Activated T-cell treated with anti-CD3 and anti-CD28 coated beads, Interleukin-2, amount 50 U/mL, for 72 hours (primary cell): ENCODE measurements at regions not wholly inside any gene's neighbourhood (a gene's known extent, or its start where the extent isn't known, plus 50 kb on each side); places are given as distances from the start of the nearest gene placed in this dataset.

Source experiments
- ATAC-seq, 2 donors: fragments of 150-1000 bp; cut with Tn5 transposase; replicated peaks in 1 of 2; 2 replicates each; pipeline ENCODE4 v1.10.0; 2021; ENCODE audit warnings: moderate library complexity in 2 of 2, mild to moderate bottlenecking in 1 of 2
- DNase-seq, 2 donors: peaks; one replicate each; pipeline ENCODE4 v3.0.0; 2021 to 2022; ENCODE audit warnings: mixed read lengths in 1 of 2
- H3K27ac Mint-ChIP-seq: one replicate; pipeline ENCODE4 v1.8.0; 2022; ENCODE audit warnings: mild to moderate bottlenecking, moderate library complexity, mixed read lengths
- H3K27me3 Mint-ChIP-seq: one replicate; pipeline ENCODE4 v1.8.0; 2022; ENCODE audit warnings: low read depth, mixed read lengths
- H3K36me3 Mint-ChIP-seq, 2 donors: one replicate each; pipeline ENCODE4 v1.8.0; 2022; ENCODE audit warnings: mixed read lengths in 2 of 2, mild to moderate bottlenecking in 1 of 2; ENCODE audit not compliant: insufficient read depth in 2 of 2
- H3K4me1 Mint-ChIP-seq: one replicate; pipeline ENCODE4 v1.8.0; 2022; ENCODE audit warnings: low read depth, mixed read lengths
- H3K4me3 Mint-ChIP-seq, 2 donors: one replicate each; pipeline ENCODE4 v1.8.0; 2022; ENCODE audit warnings: mild to moderate bottlenecking in 2 of 2, mixed read lengths in 2 of 2, moderate library complexity in 2 of 2
- H3K9me3 Mint-ChIP-seq, 2 donors: one replicate each; pipeline ENCODE4 v1.8.0; 2022; ENCODE audit warnings: mixed read lengths in 2 of 2

GRCh38 chr15:25228261-25228660 is 210.6 kb downstream of the UBE3A start:
- no peak overlapping the region for H3K4me3 Mint-ChIP-seq
- H3K27me3 Mint-ChIP-seq = no peaks in the 10 kb centered on the region
- no peak for DNase-seq
- no peak for ATAC-seq
- H3K9me3 Mint-ChIP-seq = no peaks in the 10 kb centered on the region
- no peak overlapping the region for H3K27ac Mint-ChIP-seq
- peaks cover 0 to 2% of the 10 kb centered on the region in 2 donors for H3K36me3 Mint-ChIP-seq
- no peaks in the 10 kb centered on the region for H3K4me1 Mint-ChIP-seq

- Mint-ChIP-seq H3K27ac (no peak overlapping the region), H3K4me1 (no peaks in the 10 kb centered on the region), H3K4me3 (no peak overlapping the region), H3K36me3 (peaks cover 0 to 2% of the 10 kb centered on the region in 2 donors), H3K9me3 (no peaks in the 10 kb centered on the region), H3K27me3 (no peaks in the 10 kb centered on the region)
- no peak for DNase-seq
- no peak for ATAC-seq
Measured at GRCh38 chr15:25230442-25230841, 208.4 kb downstream of the UBE3A start.

DNA sequence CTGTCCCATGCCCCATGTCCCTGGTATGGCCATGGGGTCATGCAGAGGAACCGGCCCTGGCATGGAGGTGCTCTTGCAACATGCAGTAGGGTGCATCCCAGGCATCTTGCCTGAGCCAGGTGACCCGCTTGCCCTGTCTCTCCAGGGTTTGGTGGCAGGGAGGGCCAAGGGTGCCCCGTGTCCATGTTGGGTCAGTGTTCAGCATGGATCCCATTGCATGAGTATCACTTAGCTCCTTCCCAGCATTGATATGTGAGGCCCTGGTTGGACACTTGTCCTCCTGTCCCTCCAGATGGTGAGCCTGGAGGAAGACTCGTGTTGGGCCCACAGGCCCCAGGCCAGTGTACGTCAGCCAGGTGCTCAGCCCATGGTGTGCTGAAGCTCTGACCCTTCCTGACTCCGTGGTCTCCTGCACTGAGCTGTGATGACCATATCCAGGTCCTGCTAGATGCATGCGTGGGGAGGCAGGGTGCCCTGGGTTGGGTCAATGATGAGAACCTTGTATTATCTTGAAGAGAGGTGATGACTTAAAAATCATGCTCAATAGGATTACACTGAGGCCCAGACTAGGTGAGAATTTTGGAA is 205.0 kb downstream of the UBE3A start:
- H3K4me1 Mint-ChIP-seq = no peaks in the 10 kb centered on the region
- ATAC-seq = no peak
- no peaks in the 10 kb centered on the region for H3K9me3 Mint-ChIP-seq
- no peak overlapping the region for H3K27ac Mint-ChIP-seq
- H3K4me3 Mint-ChIP-seq = no peak overlapping the region
- H3K36me3 Mint-ChIP-seq = peaks cover 0 to 2% of the 10 kb centered on the region in 2 donors
- H3K27me3 Mint-ChIP-seq = no peaks in the 10 kb centered on the region
- DNase-seq = no peak

DNA sequence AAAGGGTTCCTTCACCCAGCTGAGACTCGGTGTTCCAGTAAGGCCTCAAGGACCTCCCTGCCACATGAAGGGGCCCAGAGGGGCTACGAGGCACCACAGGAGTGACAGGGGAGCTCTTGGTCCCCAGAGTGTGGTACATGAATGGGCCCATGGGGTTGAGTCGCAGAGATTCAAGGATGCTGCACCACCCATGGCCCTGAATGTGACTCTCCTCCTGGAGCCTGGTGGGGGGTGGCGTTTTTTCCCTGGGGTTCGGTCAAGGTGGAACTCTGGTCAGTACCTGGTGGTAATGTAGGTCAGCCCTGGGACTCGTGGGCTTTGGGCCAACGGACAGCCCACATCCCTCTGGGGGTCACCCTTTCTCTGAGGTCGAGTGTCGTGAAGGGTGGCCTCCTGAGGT is 204.0 kb downstream of the UBE3A start:
- Mint-ChIP-seq H3K4me3 (no peak overlapping the region), H3K4me1 (no peaks in the 10 kb centered on the region), H3K27ac (no peak overlapping the region), H3K36me3 (peaks cover 0 to under 1% of the 10 kb centered on the region in 2 donors), H3K27me3 (no peaks in the 10 kb centered on the region), H3K9me3 (no peaks in the 10 kb centered on the region)
- ATAC-seq (no peak), DNase-seq (no peak)

DNA sequence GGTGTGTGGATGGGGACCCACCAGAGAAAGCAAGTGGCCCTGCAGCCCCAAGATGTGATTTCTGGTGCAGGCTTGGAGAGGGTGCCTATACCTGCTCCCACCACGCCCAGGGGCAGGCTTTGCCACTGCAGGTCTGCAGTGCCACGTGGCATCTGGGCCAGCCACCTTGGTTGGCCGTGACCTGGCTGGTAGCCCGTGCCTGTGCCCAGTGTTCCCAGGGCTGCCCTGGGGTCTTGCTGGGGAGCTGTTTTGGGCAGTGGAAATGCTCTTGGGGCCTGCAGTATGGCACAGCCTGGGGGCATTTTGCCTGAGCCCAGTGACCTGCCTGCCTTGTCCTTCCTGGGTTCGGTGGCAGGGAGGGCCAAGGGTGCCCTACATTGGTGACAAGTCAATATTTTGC is 203.4 kb downstream of the UBE3A start:
- Mint-ChIP-seq H3K4me1 (no peaks in the 10 kb centered on the region), H3K36me3 (no peaks in the 10 kb centered on the region), H3K27ac (no peak overlapping the region), H3K27me3 (no peaks in the 10 kb centered on the region), H3K9me3 (no peaks in the 10 kb centered on the region), H3K4me3 (no peak overlapping the region)
- ATAC-seq (no peak), DNase-seq (no peak)

- no peak overlapping the region for H3K4me3 Mint-ChIP-seq
- ATAC-seq (no peak), DNase-seq (no peak)
- H3K27me3 Mint-ChIP-seq = no peaks in the 10 kb centered on the region
- H3K27ac Mint-ChIP-seq = no peak overlapping the region
- no peaks in the 10 kb centered on the region for H3K9me3 Mint-ChIP-seq
- no peaks in the 10 kb centered on the region for H3K4me1 Mint-ChIP-seq
- no peaks in the 10 kb centered on the region for H3K36me3 Mint-ChIP-seq
Measured at GRCh38 chr15:25236143-25236860, 202.5 kb downstream of the UBE3A start.

- Mint-ChIP-seq H3K27me3 (no peaks in the 10 kb centered on the region), H3K9me3 (no peaks in the 10 kb centered on the region), H3K36me3 (no peaks in the 10 kb centered on the region), H3K4me1 (no peaks in the 10 kb centered on the region), H3K4me3 (no peak overlapping the region), H3K27ac (no peak overlapping the region)
- ATAC-seq (no peak), DNase-seq (no peak)
Measured at GRCh38 chr15:25236861-25237155, 202.0 kb downstream of the UBE3A start.

DNA sequence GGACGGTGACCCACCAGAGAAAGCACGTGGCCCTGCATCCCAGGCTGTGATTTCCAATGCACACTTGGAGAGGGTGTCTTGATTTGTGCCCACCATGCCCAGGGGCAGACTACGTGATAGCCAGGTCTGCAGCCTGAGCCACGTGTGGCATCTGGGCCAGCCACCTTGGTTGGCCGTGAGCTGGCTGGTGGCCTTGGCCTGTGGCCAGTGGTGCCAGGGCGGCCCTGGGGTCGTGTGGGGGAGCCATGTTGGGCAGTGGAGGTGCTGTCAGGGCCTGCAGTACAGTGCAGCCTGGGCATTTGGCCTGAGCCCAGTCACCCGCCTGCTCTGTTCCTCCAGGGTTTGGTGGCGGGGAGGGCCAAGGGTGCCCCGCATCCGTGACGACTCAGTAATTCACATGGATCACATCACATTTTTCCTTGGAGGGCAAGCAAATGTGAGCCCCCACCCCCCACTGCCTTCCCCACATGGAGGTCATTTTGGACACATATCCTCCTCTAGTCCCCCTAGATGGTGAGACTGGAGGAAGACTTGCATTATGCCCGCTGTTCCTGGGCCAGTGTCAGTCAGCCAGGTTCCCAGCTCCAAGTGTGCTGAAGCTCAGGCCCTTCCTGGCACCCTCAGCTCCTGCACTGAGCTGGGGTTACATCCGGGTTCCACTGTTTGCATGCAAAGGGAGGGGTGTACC is 201.4 kb downstream of the UBE3A start:
- DNase-seq (no peak), ATAC-seq (no peak)
- no peaks in the 10 kb centered on the region for H3K27me3 Mint-ChIP-seq
- no peaks in the 10 kb centered on the region for H3K4me1 Mint-ChIP-seq
- no peaks in the 10 kb centered on the region for H3K9me3 Mint-ChIP-seq
- no peak overlapping the region for H3K27ac Mint-ChIP-seq
- no peaks in the 10 kb centered on the region for H3K36me3 Mint-ChIP-seq
- no peak overlapping the region for H3K4me3 Mint-ChIP-seq

- DNase-seq (no peak), ATAC-seq (no peak)
- no peaks in the 10 kb centered on the region for H3K27me3 Mint-ChIP-seq
- H3K36me3 Mint-ChIP-seq = no peaks in the 10 kb centered on the region
- H3K4me1 Mint-ChIP-seq = no peaks in the 10 kb centered on the region
- H3K9me3 Mint-ChIP-seq = no peaks in the 10 kb centered on the region
- no peak overlapping the region for H3K27ac Mint-ChIP-seq
- H3K4me3 Mint-ChIP-seq = no peak overlapping the region
Measured at GRCh38 chr15:25238126-25238525, 200.7 kb downstream of the UBE3A start.

- Mint-ChIP-seq H3K4me3 (no peak overlapping the region), H3K36me3 (peaks cover 0 to 2% of the 10 kb centered on the region in 2 donors), H3K27me3 (no peaks in the 10 kb centered on the region), H3K4me1 (no peaks in the 10 kb centered on the region), H3K9me3 (no peaks in the 10 kb centered on the region), H3K27ac (no peak overlapping the region)
- DNase-seq = no peak
- ATAC-seq = no peak
Measured at GRCh38 chr15:25238716-25239470, 199.9 kb downstream of the UBE3A start.

DNA sequence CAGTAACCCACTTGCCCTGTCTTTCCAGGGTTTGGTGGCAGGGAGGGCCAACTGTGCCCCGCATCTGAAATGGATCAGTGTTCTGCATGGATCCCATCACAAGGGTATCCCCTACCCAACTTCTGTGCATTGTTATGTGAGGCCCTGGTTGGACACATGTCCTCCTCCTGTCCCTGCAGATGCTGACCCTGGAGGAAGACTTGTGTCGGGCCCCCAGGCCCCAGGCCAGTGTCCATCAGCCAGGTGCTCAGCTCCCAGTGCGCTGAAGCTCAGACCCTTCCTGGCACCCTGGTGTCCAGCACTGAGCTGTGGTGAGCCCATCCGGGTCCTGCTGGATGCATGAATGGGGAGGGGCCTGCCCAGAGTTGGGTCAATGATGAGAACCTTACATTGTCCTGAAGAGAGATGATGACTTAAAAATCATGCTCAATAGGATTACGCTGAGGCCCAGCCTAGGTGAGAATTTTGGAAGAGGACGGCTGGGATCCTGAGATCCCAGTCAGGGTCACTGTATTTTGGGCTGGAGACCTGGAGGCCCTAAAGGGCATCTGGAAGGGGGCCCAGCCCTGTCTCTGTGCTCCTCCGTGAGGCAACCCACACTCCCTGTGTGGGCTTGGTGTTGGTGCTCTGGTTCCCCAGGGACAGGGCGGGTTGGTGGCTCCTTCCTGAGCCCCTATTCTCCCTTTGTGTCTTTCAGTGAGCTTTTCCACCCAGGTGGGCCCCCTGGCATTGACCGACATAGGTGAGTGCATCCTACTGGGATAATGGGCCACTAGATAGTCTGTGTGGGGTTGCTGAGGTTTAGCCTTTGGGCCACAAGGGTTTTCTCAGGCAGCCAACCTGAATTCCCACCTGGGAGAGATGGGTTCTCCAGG is 199.1 kb downstream of the UBE3A start:
- no peaks in the 10 kb centered on the region for H3K9me3 Mint-ChIP-seq
- no peak overlapping the region for H3K27ac Mint-ChIP-seq
- H3K4me1 Mint-ChIP-seq = no peaks in the 10 kb centered on the region
- H3K36me3 Mint-ChIP-seq = peaks cover 0 to 2% of the 10 kb centered on the region in 2 donors
- H3K27me3 Mint-ChIP-seq = no peaks in the 10 kb centered on the region
- H3K4me3 Mint-ChIP-seq = no peak overlapping the region
- no peak for ATAC-seq
- no peak for DNase-seq

GRCh38 chr15:25240461-25241021 is 198.3 kb downstream of the UBE3A start:
- Mint-ChIP-seq H3K9me3 (no peaks in the 10 kb centered on the region), H3K36me3 (peaks cover 0 to 2% of the 10 kb centered on the region in 2 donors), H3K4me1 (no peaks in the 10 kb centered on the region), H3K27ac (no peak overlapping the region), H3K4me3 (no peak overlapping the region), H3K27me3 (no peaks in the 10 kb centered on the region)
- DNase-seq = no peak
- no peak for ATAC-seq
